OCI-LY7 (cell line): ENCODE measurements at regions not wholly inside any gene's neighbourhood (a gene's known extent, or its start where the extent isn't known, plus 50 kb on each side); places are given as distances from the start of the nearest gene placed in this dataset.
"Not testable (repeated sequence)": the region's sequence is repeated elsewhere in the genome, so short reads cannot be mapped to it uniquely, and the experiment has no call there.

Experiments used
- BruUV-seq: library from RNA; stranded (reverse); fragments of 400-500 nt; replicated peaks from 2 replicates; lab custom pipeline; 2021; lab: Mats Ljungman, UMichigan
- CTCF ChIA-PET: fragments of 300-600 bp; sonication (Branson Sonifier 250); formaldehyde crosslinking; loops from one replicate; lab custom pipeline; 2022; ENCODE audit warnings: antibody characterized with exemption; ENCODE audit not compliant: unreplicated experiment; lab: Charles Lee
- POLR2A ChIA-PET: fragments of 300-600 bp; sonication (Branson Sonifier 250); formaldehyde crosslinking; loops from one replicate; lab custom pipeline; 2022; ENCODE audit warnings: antibody characterized with exemption; lab: Charles Lee
- DNase-seq: peaks from one replicate; pipeline ENCODE4 v3.0.0-alpha.2; 2015; ENCODE audit warnings: low spot score
- H2AFZ ChIP-seq: fragments of 200-600 bp; sonication (generic), shearing (Covaris generic); 2 replicates; pipeline ENCODE4 v1.6.1; 2014; ENCODE audit warnings: mild to moderate bottlenecking, antibody characterized with exemption, low read length, moderate library complexity
- H3K27ac ChIP-seq: fragments of 200-600 bp; sonication (generic); 2 replicates; pipeline ENCODE4 v1.5.1; 2014; ENCODE audit warnings: mixed run types, low read depth, mild to moderate bottlenecking, moderate library complexity, low read length, inconsistent platforms; ENCODE audit not compliant: poor library complexity, severe bottlenecking
- H3K36me3 ChIP-seq: fragments of 200-600 bp; sonication (generic); 2 replicates; pipeline ENCODE4 v1.6.1; 2014; ENCODE audit warnings: mild to moderate bottlenecking, antibody characterized with exemption, low read length, moderate library complexity, mixed read lengths; ENCODE audit not compliant: insufficient read depth
- H3K4me1 ChIP-seq: fragments of 200-600 bp; sonication (generic); 2 replicates; pipeline ENCODE4 v1.5.1; 2014; ENCODE audit warnings: mild to moderate bottlenecking, low read length; ENCODE audit not compliant: insufficient read depth, poor library complexity, severe bottlenecking
- H3K4me2 ChIP-seq: fragments of 200-600 bp; sonication (generic); 2 replicates; pipeline ENCODE4 v1.6.1; 2014; ENCODE audit warnings: mild to moderate bottlenecking, low read length
- H3K4me3 ChIP-seq: fragments of 200-600 bp; sonication (generic); 2 replicates; pipeline ENCODE4 v1.5.1; 2014; ENCODE audit warnings: mild to moderate bottlenecking, low read depth, low read length; ENCODE audit not compliant: poor library complexity, severe bottlenecking
- H3K79me2 ChIP-seq: fragments of 200-600 bp; sonication (generic); 2 replicates; pipeline ENCODE4 v1.6.1; 2016; ENCODE audit warnings: low read depth, mild to moderate bottlenecking, low read length, moderate library complexity, mixed read lengths; ENCODE audit not compliant: insufficient read depth
- H3K9me2 ChIP-seq: fragments of 200-600 bp; sonication (generic); 2 replicates; pipeline ENCODE4 v1.6.1; 2016; ENCODE audit warnings: mild to moderate bottlenecking, low read length, mixed read lengths; ENCODE audit not compliant: insufficient read depth
- H3K9me3 ChIP-seq: fragments of 200-600 bp; sonication (generic); 2 replicates; pipeline ENCODE4 v1.6.1; 2014; ENCODE audit warnings: mild to moderate bottlenecking, mixed run types, low read length, mixed read lengths
- H4K20me1 ChIP-seq: fragments of 200-600 bp; sonication (generic); 2 replicates; pipeline ENCODE4 v1.6.1; 2014; ENCODE audit warnings: mild to moderate bottlenecking, antibody characterized with exemption, low read length, moderate library complexity, mixed read lengths; ENCODE audit not compliant: insufficient read depth
- CTCF ChIP-seq: fragments of 200-600 bp; sonication (generic); conservative IDR thresholded peaks from 2 replicates; pipeline ENCODE4 v1.5.1; 2014; ENCODE audit warnings: mild to moderate bottlenecking, antibody characterized with exemption, low read length, moderate library complexity, mixed read lengths
- EZH2phosphoT487 ChIP-seq: fragments of 200-600 bp; sonication (generic); IDR thresholded peaks from 2 replicates; pipeline ENCODE4 v1.6.1; 2018; ENCODE audit warnings: low read depth, borderline replicate concordance, mild to moderate bottlenecking, mixed run types, antibody characterized with exemption, low read length, moderate library complexity, mixed read lengths
- intact Hi-C: fragments of 100-400 bp; cut with micrococcal nuclease; formaldehyde crosslinking; loops from one replicate; pipeline ENCODE4 v1.10.0; 2022; ENCODE audit not compliant: unreplicated experiment

- no peak overlapping the region for H2AFZ ChIP-seq
- no TSS peak for BruUV-seq
- CTCF ChIA-PET, result no interaction called here
- POLR2A ChIA-PET, result no interaction called here
- no peak for DNase-seq
- H3K4me2 ChIP-seq, result no peak overlapping the region
- TF ChIP-seq CTCF (no peak), EZH2phosphoT487 (no peak)
- no peaks in the 10 kb centered on the region for H3K36me3 ChIP-seq
- H4K20me1 ChIP-seq, result no peaks in the 10 kb centered on the region
- no peaks in the 10 kb centered on the region for H3K4me1 ChIP-seq
- H3K4me3 ChIP-seq, result no peak overlapping the region
- no peaks in the 10 kb centered on the region for H3K9me2 ChIP-seq
- no peaks in the 10 kb centered on the region for H3K9me3 ChIP-seq
- H3K79me2 ChIP-seq, result no peaks in the 10 kb centered on the region
- intact Hi-C loops, result no loop called here
- H3K27ac ChIP-seq, result no peak overlapping the region
These were observed 384.8 kb downstream of the TFAP2B start for GRCh38 chr6:51203504-51203903.

DNA sequence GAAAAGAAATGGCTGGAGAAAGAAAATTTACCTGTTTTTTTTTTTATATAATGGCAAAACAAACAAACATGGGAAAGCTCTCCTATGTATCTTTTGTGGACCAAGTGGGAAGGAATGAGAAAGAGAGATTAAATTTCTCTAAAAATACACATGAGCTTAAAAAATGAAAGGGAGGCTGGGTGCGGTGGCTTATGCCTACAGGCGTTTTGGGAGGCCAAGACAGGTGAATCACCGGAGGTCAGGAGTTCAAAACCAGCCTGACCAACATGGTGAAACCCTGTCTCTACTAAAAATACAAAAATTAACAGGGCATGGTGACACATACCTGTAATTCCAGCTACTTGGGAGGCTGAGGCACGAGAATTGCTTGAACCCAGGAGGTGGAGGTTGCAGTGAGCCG is 388.0 kb downstream of the TFAP2B start:
- POLR2A ChIA-PET, intact Hi-C loops, H3K79me2 ChIP-seq, CTCF ChIA-PET, H3K27ac ChIP-seq, H2AFZ ChIP-seq, BruUV-seq, H3K4me1 ChIP-seq, H3K9me3 ChIP-seq, H3K9me2 ChIP-seq, DNase-seq, H4K20me1 ChIP-seq, H3K4me3 ChIP-seq, H3K4me2 ChIP-seq, H3K36me3 ChIP-seq: not testable (repeated sequence)

DNA sequence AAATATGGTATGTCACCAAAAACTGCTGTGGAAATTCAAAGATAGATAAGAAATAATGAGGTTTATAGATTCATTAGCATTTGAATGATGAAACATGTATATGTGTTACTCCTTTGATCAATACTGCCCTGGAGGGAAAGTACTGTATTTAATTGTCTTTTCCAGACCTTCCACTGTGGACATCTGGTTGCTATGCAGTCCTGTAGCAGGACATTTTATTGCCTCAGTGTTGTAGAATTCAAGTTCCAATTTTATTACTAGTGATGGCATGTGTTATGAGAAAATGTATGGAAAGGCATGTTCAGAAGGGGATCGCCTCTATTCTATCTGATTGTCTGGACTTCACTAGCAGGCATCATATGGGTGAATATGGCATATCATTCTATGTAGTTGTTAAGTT is 391.0 kb downstream of the TFAP2B start:
- Histone ChIP-seq H3K4me1 (no peaks in the 10 kb centered on the region), H3K4me2 (no peak overlapping the region), H2AFZ (no peak overlapping the region), H3K36me3 (no peaks in the 10 kb centered on the region), H3K79me2 (no peaks in the 10 kb centered on the region), H3K27ac (no peak overlapping the region), H3K4me3 (no peak overlapping the region), H3K9me2 (no peaks in the 10 kb centered on the region), H4K20me1 (no peaks in the 10 kb centered on the region), H3K9me3 (no peaks in the 10 kb centered on the region)
- intact Hi-C loops, result no loop called here
- no peak for DNase-seq
- POLR2A ChIA-PET, result no interaction called here
- CTCF ChIA-PET, result no interaction called here
- no TSS peak for BruUV-seq
- TF ChIP-seq CTCF (no peak), EZH2phosphoT487 (no peak)
